ENCODE measurements at regions not wholly inside any gene's neighbourhood (a gene's known extent, or its start where the extent isn't known, plus 50 kb on each side); places are given as distances from the start of the nearest gene placed in this dataset.
A peak's percentile ranks its signal among the peaks of the same experiment; 100 is the strongest.

GRCh38 chr10:60618861-60619260 is 159.4 kb upstream of the CDK1 start (continued):
- no peak for TF ChIP-seq HBP1 (CRISPR knock-in tag; IDR thresholded peaks at IDR 0.05)
- 0 out of 4 replicates have a peak, but pooled peaks of 1 of the 2 experiments have one; percentile 14 for TF ChIP-seq RAD21 (CRISPR knock-in tag; conservative IDR thresholded peaks at IDR 0.05 in 1 of 2, IDR thresholded peaks at IDR 0.05 in 1 of 2)

- FAIRE-seq (no peak), DNase-seq (ENCODE audit: extremely low read depth in 1 of 4, low spot score in 3 of 4) (no peak), ATAC-seq (no peak)
- no TSS peak for BruUV-seq (replicated peaks)
- no peak overlapping the region for H3K4me3 ChIP-seq
- H3K79me2 ChIP-seq (ENCODE audit: control insufficient read depth, insufficient read depth, low read length) = no peaks in the 10 kb centered on the region
- H3K9me1 ChIP-seq (ENCODE audit: control insufficient read depth, insufficient read depth, low read length) = no peaks in the 10 kb centered on the region
- POLR2A ChIA-PET = interaction anchor here (0.7 kb wide), 1 partner anchor 820 kb away, joined by 3 read pairs; no protein-coding TSS in a partner anchor
- H3K27me3 ChIP-seq (ENCODE audit: control insufficient read depth in 2 of 2, insufficient read depth in 2 of 2, low read length in 2 of 2) = no peaks in the 10 kb centered on the region
- no peaks in the 10 kb centered on the region for H4K20me1 ChIP-seq (replicated peaks; ENCODE audit: control insufficient read depth, insufficient read depth, low read length)
- CTCF ChIA-PET (ENCODE audit: low intra/inter-chr PET ratio) = no interaction called here
- in situ Hi-C loops (cut with MboI) (no loop called here), intact Hi-C loops (cut with micrococcal nuclease) (no loop called here)
- no peak overlapping the region for H3K27ac ChIP-seq (ENCODE audit: extremely low read depth, low read depth, low read length)
- H3K9ac ChIP-seq (ENCODE audit: insufficient read depth in 1 of 2, low read depth in 2 of 2, low read length in 2 of 2) = no peak overlapping the region
- H3K36me3 ChIP-seq (ENCODE audit: control insufficient read depth, insufficient read depth, low read length) = no peaks in the 10 kb centered on the region
- no peaks in the 10 kb centered on the region for H3K9me3 ChIP-seq (replicated peaks; ENCODE audit: control insufficient read depth, insufficient read depth, low read depth, low read length)
- no peaks in the 10 kb centered on the region for H3K4me1 ChIP-seq (replicated peaks in 1 of 2; ENCODE audit: control insufficient read depth in 2 of 2, insufficient read depth in 2 of 2, low read length in 2 of 2)
- H2AFZ ChIP-seq (ENCODE audit: low read depth, low read length) = no peak overlapping the region
- 5% methylated on average over 1 of the region's 1 CpG for WGBS (ENCODE audit: insufficient coverage, low coverage, missing lambda C conversion rate)
- no peak overlapping the region for H3K4me2 ChIP-seq (ENCODE audit: insufficient read depth, low read length)
- TF ChIP-seq HOMEZ (CRISPR knock-in tag; IDR thresholded peaks at IDR 0.05) (no peak), SIN3A (IDR thresholded peaks at IDR 0.05; ENCODE audit: borderline replicate concordance in 2 of 2, control insufficient read depth in 1 of 2, low read depth in 2 of 2, low read length in 2 of 2) (no peak), CREB5 (CRISPR knock-in tag; IDR thresholded peaks at IDR 0.05) (no peak), ZNF589 (CRISPR knock-in tag; IDR thresholded peaks at IDR 0.05; ENCODE audit: low read depth) (no peak), ATF6 (CRISPR knock-in tag; IDR thresholded peaks at IDR 0.05) (no peak), KDM2B (CRISPR knock-in tag; IDR thresholded peaks at IDR 0.05) (no peak), ZNF124 (CRISPR knock-in tag; IDR thresholded peaks at IDR 0.05) (no peak), PCBP2 (IDR thresholded peaks at IDR 0.05; ENCODE audit: low read depth, low read length, poor library complexity, severe bottlenecking) (no peak), KAT8 (IDR thresholded peaks at IDR 0.05; ENCODE audit: low read depth) (no peak)
Measured at GRCh38 chr10:60615541-60615940, 162.7 kb upstream of the CDK1 start.
